ENCODE measurements at regions not wholly inside any gene's neighbourhood (a gene's known extent, or its start where the extent isn't known, plus 50 kb on each side); places are given as distances from the start of the nearest gene placed in this dataset.

DNA sequence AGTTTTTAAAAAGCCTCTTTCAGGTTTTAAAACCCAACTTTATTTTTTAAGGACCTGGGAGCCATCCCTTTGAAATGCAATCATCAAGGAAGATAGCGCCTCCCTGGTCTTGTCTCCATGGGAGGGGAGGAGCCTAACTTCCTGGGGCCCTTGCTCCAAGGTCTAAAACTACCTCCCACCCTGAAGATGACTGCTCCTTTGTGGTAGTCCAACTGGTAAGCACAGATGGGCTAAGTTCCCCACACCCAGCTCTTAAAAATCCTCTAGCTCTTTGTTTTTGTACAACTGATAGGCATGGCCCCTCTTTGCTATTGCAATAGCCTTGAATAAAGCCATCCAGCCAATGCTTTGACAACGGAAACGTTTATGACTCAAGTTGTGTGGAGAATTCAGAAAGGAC is 716.8 kb downstream of the CBLN2 start:
- Mint-ChIP-seq H3K36me3 (no peaks in the 10 kb centered on the region), H3K4me1 (no peaks in the 10 kb centered on the region), H3K9me3 (no peaks in the 10 kb centered on the region), H3K27ac (no peak overlapping the region), H3K27me3 (ENCODE audit: low read depth) (peaks cover 2% of the 10 kb centered on the region), H3K4me3 (no peak overlapping the region)
- no peak for TF ChIP-seq CTCF (IDR thresholded peaks at IDR 0.05; ENCODE audit: unreplicated experiment)
- DNase-seq (ENCODE audit: low spot score in 2 of 2, unreplicated experiment in 2 of 2): no peak

DNA sequence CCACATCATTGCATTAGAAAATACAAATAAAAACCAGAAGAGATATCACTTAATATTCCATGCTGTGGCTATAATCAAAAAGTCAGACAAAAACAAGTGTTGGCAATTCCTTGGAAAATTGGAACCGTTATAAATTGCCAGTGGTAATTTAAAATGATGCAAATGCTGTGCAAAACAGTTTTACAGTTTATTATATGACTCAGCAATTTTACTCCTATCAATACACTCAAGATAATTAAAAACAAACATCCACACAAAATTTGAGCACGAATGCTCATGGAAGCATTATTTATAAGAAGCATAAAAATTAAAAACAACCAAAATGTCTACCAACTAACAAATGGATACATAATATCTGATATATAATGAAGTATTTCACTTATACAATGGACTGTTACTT is 728.8 kb downstream of the CBLN2 start:
- DNase-seq (ENCODE audit: low spot score in 2 of 2, unreplicated experiment in 2 of 2): no peak
- Mint-ChIP-seq H3K4me3 (no peak overlapping the region), H3K27me3 (ENCODE audit: low read depth) (no peaks in the 10 kb centered on the region), H3K27ac (no peak overlapping the region), H3K9me3 (no peaks in the 10 kb centered on the region), H3K4me1 (no peaks in the 10 kb centered on the region), H3K36me3 (no peaks in the 10 kb centered on the region)
- no peak for TF ChIP-seq CTCF (IDR thresholded peaks at IDR 0.05; ENCODE audit: unreplicated experiment)

DNA sequence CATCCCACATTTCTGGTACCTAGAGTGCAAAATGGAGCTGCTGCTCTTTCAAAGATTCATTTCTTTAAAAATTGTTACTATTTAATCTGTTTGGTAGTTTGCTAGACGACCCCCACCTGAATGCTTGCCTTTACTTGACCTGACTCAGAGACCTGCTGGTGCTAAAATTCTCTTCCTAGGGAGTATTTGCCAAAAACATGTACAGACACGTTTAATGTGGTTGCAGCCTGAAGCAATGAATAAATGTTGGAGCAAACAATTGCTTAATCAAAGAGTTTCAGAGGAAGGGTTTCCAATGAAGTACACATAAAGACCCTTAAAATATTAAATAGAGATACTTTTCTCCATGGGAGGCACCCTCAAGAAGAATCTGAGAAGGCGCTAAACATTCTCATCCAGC is 734.4 kb downstream of the CBLN2 start:
- no peaks in the 10 kb centered on the region for H3K27me3 Mint-ChIP-seq (ENCODE audit: low read depth)
- DNase-seq (ENCODE audit: low spot score in 2 of 2, unreplicated experiment in 2 of 2): no peak
- no peaks in the 10 kb centered on the region for H3K9me3 Mint-ChIP-seq
- no peak overlapping the region for H3K27ac Mint-ChIP-seq
- no peak overlapping the region for H3K4me3 Mint-ChIP-seq
- peaks cover 11% of the 10 kb centered on the region for H3K4me1 Mint-ChIP-seq
- H3K36me3 Mint-ChIP-seq: no peaks in the 10 kb centered on the region
- TF ChIP-seq CTCF (IDR thresholded peaks at IDR 0.05; ENCODE audit: unreplicated experiment): no peak

- TF ChIP-seq CTCF (IDR thresholded peaks at IDR 0.05; ENCODE audit: unreplicated experiment): no peak
- no peaks in the 10 kb centered on the region for H3K9me3 Mint-ChIP-seq
- no peak for DNase-seq (ENCODE audit: low spot score in 2 of 2, unreplicated experiment in 2 of 2)
- H3K4me1 Mint-ChIP-seq: peaks cover 11% of the 10 kb centered on the region
- no peaks in the 10 kb centered on the region for H3K36me3 Mint-ChIP-seq
- H3K27ac Mint-ChIP-seq: no peak overlapping the region
- H3K27me3 Mint-ChIP-seq (ENCODE audit: low read depth): no peaks in the 10 kb centered on the region
- no peak overlapping the region for H3K4me3 Mint-ChIP-seq
These were observed 735.5 kb downstream of the CBLN2 start for GRCh38 chr18:71808616-71809015.

- Mint-ChIP-seq H3K27ac (no peak overlapping the region), H3K4me1 (peaks cover 11% of the 10 kb centered on the region), H3K4me3 (no peak overlapping the region), H3K9me3 (no peaks in the 10 kb centered on the region), H3K36me3 (no peaks in the 10 kb centered on the region), H3K27me3 (ENCODE audit: low read depth) (no peaks in the 10 kb centered on the region)
- TF ChIP-seq CTCF (IDR thresholded peaks at IDR 0.05; ENCODE audit: unreplicated experiment): no peak
- DNase-seq (ENCODE audit: low spot score in 2 of 2, unreplicated experiment in 2 of 2): no peak
These were observed 736.6 kb downstream of the CBLN2 start for GRCh38 chr18:71807586-71807985.

DNA sequence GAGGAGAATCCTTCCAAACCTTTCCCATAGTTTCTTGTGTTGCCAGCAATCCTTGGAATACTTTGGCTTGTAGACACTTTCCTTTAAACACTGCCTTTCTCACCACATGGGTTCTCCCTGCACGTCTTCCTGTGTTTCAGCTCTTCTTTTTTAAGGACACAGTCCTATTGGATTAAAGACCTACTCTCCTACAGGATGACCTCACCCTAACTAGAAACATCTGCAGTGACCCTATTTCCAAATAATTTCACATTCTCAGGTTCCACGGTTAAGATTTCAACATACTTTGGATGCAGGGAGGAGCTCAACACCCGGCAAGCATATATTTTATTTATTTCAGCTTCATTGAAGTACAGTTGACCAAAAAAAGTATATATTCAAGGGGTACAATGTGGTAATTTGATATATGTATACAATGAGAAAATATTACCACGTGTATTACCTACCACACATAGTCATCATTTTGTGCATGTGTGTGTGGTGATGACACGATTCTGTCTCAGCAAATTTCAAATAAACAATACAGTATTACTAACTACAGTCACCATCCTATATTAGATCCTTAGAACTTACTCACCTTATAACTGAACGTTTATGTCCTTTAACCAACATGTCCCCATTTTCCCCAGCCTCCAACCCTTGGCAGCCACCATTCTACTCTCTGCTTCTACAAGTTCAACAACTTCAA is 745.0 kb downstream of the CBLN2 start:
- H3K4me1 Mint-ChIP-seq: no peaks in the 10 kb centered on the region
- H3K4me3 Mint-ChIP-seq: no peak overlapping the region
- no peak for TF ChIP-seq CTCF (IDR thresholded peaks at IDR 0.05; ENCODE audit: unreplicated experiment)
- H3K27ac Mint-ChIP-seq: no peak overlapping the region
- DNase-seq (ENCODE audit: low spot score in 2 of 2, unreplicated experiment in 2 of 2): no peak
- no peaks in the 10 kb centered on the region for H3K27me3 Mint-ChIP-seq (ENCODE audit: low read depth)
- H3K9me3 Mint-ChIP-seq: no peaks in the 10 kb centered on the region
- no peaks in the 10 kb centered on the region for H3K36me3 Mint-ChIP-seq
